GM19239 (cell line): ENCODE measurements at regions not wholly inside any gene's neighbourhood (a gene's known extent, or its start where the extent isn't known, plus 50 kb on each side); places are given as distances from the start of the nearest gene placed in this dataset.

Source experiments
- DNase-seq: peaks from one replicate; pipeline ENCODE4 v3.0.0; 2011; ENCODE audit warnings: low spot score; ENCODE audit not compliant: insufficient read length
- FAIRE-seq: peaks from 2 replicates; lab custom pipeline; 2011; peaks lifted over from hg19 to GRCh38; lab: Jason Lieb, UNC

DNA sequence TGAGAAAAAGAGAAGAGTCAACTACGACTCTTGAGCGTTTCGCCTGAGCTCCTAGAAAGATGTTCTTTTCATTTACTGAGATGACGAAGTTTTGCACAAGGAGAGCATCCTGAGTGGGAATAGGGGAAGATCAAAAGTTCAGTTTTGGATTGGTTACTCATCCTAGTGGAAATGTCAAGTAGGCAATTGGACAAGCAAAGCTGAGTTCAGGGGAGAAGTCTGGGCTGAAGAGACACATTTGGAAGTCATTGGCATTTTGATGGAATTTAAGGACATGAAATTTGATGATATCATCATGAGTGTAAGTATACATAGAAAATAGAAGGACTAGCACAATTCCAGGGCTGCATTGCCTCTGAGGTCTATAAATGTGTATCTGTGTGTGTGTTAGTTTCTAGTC lies 416.6 kb downstream of the RAD51AP2 start:
- FAIRE-seq (no peak), DNase-seq (no peak)

GRCh38 chr2:17101091-17101490 lies 417.1 kb downstream of the RAD51AP2 start:
- DNase-seq = no peak
- FAIRE-seq = no peak

DNA sequence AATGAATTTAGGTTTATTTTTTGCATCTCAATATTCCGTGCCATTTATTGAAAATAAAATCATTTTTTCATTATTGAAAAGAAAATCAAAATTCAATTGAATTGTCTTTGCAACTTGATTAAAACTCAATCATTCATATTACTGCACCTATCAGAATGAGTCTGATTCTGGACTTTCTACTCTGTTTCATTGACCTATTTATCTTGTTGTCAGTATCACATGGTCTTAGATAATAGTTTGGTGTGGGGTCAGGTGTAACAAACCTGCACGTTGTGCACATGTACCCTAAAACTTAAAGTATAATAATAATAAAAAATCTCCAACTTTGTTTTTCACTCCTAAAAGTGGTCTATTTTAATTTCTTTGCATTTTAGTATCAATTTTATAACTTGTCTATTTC lies 422.9 kb downstream of the RAD51AP2 start:
- DNase-seq (no peak), FAIRE-seq (no peak)

DNA sequence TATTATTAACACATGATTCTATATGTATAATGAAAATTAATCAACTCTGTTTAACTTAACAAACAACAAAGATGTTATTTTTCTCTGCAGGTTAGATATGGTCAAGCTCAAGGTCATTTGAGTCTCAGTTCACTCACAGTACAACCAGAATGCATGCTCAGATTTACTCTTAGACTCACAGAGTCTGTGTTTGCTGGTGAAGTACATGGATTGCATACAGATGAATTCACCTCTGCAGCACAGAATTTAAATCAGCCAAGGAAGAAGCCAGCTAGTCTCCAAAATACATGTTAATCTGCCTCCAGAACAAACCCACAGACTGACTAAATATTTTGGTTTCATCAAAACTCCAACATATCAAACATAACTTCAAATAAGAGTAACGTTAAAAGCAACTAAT lies 424.5 kb downstream of the RAD51AP2 start:
- FAIRE-seq (no peak), DNase-seq (no peak)

- FAIRE-seq (no peak), DNase-seq (no peak)
Measured at GRCh38 chr2:17086990-17087389, 421.4 kb upstream of the CYRIA start.

GRCh38 chr2:17085546-17086202 lies 420.0 kb upstream of the CYRIA start:
- no peak for FAIRE-seq
- DNase-seq = no peak

GRCh38 chr2:17084877-17085276 lies 419.2 kb upstream of the CYRIA start:
- DNase-seq (no peak), FAIRE-seq (no peak)

- FAIRE-seq = no peak
Measured at GRCh38 chr2:17083902-17084301, 418.3 kb upstream of the CYRIA start.

GRCh38 chr2:17079262-17079661 lies 413.6 kb upstream of the CYRIA start:
- DNase-seq (no peak), FAIRE-seq (no peak)

More at GRCh38 chr2:17083902-17084301, 418.3 kb upstream of the CYRIA start:
- DNase-seq = no peak

- FAIRE-seq = no peak
Measured at GRCh38 chr2:17076533-17076932, 410.9 kb upstream of the CYRIA start.

DNA sequence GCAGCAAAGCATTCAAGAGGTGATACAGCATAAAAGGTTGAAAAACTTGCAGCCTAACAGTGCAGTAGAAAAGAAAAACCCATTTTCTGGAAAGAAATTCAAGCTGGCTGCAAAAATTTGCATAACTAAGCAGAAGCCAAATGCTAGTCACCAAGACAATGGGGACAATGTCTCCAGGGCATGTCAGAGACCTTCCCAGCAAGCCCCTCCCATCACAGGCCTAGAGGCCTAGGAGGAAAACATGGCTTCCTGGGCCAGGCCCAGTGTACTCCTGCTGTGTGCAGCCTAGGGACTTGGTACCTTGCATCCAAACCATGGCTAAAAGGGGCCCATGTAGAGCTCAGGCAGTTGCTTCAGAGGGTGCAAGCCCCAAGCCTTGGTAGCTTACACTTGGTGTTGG lies 405.1 kb upstream of the CYRIA start:
- DNase-seq = no peak
- FAIRE-seq = no peak

More at GRCh38 chr2:17076533-17076932, 410.9 kb upstream of the CYRIA start:
- no peak for DNase-seq

DNA sequence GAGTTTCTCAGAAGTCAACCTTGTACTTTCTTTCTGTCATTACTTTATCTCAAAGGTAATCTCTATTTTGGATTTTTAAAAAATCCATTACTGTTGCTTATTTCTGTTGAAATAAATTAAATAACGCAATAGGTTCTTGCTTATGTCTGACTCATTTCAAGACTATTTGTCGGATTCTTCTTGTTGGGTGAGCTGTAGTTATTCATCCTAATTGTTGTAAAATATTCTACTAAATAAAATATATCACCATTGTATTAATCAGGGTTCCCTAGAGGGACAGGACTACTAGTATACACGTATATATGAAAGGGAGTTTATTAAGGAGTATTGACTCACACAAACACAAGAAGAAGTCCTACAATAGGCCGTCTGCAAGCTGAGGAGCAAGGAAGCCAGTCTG lies 403.9 kb upstream of the CYRIA start:
- DNase-seq = no peak
- FAIRE-seq = no peak

GRCh38 chr2:17068021-17068420 lies 402.4 kb upstream of the CYRIA start:
- DNase-seq (no peak), FAIRE-seq (no peak)

DNA sequence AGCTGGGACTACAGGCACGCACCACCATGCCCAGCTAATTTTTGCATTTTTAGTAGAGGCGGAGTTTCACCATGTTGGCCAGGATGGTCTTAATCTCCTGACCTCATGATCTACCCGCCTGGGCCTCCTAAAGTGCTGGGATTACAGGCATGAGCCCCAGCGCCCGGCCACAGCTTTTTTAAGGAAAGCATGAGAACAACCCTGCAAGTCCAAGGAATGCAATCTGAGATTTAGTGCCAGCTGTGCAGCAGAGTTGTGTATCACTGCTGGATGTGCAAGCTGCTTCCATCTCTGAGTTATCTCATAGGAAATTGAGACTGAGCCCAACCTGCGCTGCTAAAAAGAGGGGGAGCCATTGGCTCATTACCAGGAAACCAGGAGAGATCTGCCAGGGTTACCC lies 399.9 kb upstream of the CYRIA start:
- no peak for FAIRE-seq

DNA sequence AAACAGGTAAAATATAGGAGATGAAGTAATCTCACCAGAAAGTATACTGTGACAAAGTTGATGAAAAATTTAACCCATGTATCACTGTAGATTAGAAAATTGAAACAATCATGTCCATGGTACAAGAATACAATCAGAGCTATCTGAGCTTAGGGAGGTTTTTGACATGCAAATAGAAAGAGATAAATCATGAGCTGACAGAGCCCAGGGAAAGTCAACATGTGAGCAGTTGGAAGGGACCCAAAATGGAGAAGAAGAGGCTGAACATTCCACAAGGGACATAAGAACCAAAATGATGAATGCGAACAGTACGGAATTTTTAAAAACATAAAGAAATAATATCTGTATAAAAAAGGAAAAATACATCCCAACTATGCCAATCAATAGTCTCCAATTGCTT lies 395.4 kb upstream of the CYRIA start:
- DNase-seq (no peak), FAIRE-seq (no peak)

More for the DNA sequence above, 399.9 kb upstream of the CYRIA start:
- DNase-seq = no peak

- FAIRE-seq (no peak), DNase-seq (no peak)
Measured at GRCh38 chr2:17059458-17059857, 393.8 kb upstream of the CYRIA start.

DNA sequence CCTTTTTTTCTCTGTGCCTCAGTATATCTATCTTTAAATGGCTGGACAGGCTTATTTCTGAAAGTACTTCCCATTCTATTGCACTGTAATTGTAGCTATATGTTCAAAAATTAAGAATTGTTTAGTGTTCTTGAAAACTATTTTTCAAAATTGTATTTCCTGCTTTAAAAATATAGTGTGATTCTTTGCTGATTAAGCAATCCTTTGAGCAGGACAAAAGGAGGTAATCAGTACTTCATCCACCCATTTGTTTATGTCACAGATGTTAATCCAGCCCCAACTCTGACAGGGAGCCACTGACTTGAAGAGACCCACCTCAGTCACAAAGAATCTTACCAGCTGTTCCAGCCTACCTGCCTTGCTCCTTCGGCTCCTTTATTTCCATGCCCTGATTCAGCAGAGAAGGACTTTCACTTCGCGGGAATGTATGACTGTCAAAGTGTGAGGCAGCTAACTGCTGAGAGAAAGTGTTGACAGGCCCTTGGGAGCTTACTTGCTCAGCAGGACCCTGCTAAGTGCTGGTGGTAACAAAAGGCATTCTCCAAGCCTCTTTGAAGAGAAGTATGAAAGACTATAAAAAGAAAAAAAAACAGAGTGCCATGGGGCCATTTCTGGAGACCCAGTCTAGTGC lies 393.3 kb upstream of the CYRIA start:
- DNase-seq = no peak
- FAIRE-seq = no peak

GRCh38 chr2:17057109-17058017 lies 391.7 kb upstream of the CYRIA start:
- DNase-seq = no peak
- FAIRE-seq = no peak

DNA sequence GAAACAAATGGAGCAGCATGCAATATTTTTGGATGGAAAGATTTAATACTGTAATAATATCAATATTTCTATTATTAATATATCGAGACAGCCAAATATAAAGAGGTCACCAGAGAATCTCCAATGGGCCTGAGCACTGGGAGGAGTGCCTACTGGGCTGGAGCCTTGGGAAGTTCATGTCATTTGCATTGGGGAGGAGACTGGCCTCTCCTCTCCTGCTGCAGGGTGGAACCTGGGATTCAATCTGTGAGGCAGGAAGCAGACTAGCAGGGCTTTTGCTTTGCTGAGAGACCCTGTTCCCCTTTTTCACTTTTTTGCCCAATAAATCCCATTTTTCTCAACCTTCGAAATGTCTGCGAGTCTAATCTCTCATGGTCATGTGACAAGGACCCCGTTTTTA lies 390.6 kb upstream of the CYRIA start:
- DNase-seq (no peak), FAIRE-seq (no peak)

GRCh38 chr2:17052001-17052400 lies 386.4 kb upstream of the CYRIA start:
- FAIRE-seq (no peak), DNase-seq (no peak)

GRCh38 chr2:17051538-17051937 lies 385.9 kb upstream of the CYRIA start:
- FAIRE-seq = no peak
- DNase-seq = no peak
